ENCODE measurements at regions not wholly inside any gene's neighbourhood (a gene's known extent, or its start where the extent isn't known, plus 50 kb on each side); places are given as distances from the start of the nearest gene placed in this dataset.

DNA sequence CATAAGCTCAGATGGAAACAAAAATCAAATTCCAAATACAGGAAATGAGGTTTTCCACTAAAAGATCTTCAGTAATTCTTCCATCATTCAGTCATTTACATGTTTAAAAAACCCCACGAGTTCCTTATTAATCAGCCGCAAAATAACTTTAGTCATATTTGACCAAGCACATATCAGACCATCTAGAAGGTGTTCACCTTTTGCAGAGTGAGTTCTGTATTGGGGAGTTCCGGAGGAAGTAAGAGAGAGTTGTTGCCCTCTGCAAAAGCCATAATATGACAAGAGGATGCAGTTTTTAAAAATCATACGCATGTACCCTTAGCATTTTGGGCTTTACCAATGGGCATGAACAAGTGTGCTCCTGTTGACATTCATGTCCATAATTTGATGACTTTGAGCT is 61.6 kb downstream of the CCR1 start:
- no peak for DNase-seq

DNA sequence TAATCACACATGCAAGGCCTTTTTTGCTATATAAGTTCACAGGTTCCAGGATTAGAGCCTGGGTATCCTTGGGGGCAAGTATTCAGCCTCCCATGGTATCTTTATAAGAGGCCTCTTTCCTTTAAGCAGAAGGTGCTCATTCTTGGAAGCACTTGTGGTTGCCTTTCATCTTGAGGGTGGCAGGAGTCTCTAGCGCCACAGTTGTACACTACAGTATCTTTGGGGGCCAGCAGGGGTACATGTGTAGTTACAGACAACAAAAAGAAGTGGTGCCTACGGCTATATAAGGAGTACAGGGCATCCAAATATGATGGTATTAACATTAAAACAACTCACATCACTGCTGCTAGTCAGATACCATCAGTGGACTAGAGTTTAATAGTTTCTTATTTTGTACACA is 62.1 kb downstream of the CCR1 start:
- no peak for DNase-seq

DNA sequence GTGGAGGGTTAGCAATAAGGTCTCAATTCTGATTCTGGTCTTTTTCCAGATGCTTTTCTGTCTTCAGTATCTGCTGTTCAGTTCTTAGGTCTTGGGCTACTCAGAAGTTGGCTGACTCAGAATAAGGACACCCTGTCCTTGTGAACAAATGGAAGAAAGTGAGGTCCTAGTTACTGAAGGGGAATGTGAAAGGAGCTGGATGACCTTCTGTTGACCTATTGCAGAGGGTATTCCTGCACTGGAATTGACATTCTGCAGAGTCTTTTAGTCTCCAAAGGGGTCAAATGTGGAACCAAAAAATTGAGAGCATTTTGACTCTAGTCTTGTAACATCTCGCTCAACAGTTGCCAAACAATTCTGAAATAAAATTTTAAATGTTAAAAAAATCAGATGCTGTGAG is 63.0 kb downstream of the CCR1 start:
- no peak for DNase-seq

GRCh38 chr3:46143951-46144473 is 64.1 kb downstream of the CCR1 start:
- DNase-seq = no peak

- DNase-seq = no peak
Observed at GRCh38 chr3:46141813-46142212, 66.3 kb downstream of the CCR1 start.

DNA sequence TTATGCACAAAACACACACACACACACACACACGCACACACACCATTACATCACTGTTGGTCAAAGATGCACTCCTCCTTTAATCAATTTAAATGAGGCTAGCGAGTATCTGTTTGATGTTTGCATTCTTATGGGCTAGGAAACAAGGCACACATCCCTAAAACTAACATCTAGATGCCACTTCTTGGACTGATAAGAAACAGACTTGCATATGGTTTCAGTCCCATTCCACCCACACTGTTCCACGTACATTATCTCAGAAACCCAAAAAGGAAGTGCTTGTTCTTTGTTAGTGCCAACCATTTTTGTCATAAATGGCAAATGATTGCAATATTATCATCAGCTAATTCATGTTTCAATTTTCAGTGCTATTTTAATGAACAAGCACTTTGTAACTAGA is 69.5 kb downstream of the CCR1 start:
- no peak for DNase-seq

GRCh38 chr3:46135475-46135874 is 72.6 kb downstream of the CCR1 start:
- DNase-seq = no peak

- no peak for DNase-seq
Observed at GRCh38 chr3:46133285-46133684, 74.8 kb downstream of the CCR1 start.

DNA sequence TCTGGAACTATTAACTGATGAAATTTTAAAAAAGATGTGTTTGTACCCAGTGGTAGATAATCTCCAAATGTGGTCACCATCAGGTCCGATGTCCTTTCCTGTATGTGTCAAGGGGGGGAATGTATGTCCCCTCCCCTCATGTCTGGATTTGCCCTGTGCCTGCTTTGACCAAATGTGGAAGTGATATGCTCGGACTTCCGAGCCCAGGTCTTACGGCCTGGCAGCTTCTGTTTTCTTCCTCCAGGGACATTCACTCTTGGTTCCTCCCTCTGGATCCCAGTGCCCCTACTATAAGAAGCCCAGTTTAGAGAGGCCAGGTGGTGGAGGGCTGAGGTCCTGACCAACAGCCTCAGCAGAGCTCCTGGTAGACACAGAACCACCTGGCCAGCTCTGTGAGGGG is 75.5 kb downstream of the CCR1 start:
- DNase-seq = no peak

- DNase-seq = no peak
Observed at GRCh38 chr3:46131884-46132450, 76.1 kb downstream of the CCR1 start.

DNA sequence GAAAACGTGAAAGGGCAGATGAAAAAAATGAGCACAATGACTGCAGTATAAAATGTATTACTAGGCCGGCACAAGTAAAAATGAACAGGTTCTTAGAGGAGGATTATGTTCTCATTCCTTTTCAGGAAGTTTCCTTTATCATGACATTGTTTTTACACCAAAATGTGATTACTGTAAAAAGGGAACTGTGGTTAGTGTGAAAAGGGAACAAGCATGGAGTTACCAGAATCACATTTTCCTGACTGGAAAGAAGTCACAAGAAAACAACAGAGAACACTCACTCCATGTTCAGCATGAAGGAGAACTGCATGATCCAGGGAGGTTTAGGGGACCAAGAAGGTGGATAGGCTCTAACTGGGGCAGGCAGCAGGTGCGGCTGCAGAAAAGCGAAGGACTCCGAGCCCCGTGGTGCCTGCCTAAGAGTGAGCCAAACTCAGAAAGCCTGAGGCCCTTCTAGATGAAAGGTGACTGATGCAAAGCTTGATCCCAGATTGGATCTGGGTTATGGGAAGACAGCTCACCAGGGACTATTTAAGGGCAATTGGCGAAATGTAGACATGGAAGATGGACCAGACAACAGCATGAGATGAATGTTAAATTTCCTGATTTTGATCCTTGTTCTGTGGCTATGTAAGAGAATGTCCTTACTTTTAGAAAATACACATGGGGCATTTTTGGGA is 77.3 kb downstream of the CCR1 start:
- DNase-seq = no peak

GRCh38 chr3:46129588-46130272 is 78.4 kb downstream of the CCR1 start:
- DNase-seq = no peak

GRCh38 chr3:46127503-46127902 is 80.6 kb downstream of the CCR1 start:
- DNase-seq = no peak

DNA sequence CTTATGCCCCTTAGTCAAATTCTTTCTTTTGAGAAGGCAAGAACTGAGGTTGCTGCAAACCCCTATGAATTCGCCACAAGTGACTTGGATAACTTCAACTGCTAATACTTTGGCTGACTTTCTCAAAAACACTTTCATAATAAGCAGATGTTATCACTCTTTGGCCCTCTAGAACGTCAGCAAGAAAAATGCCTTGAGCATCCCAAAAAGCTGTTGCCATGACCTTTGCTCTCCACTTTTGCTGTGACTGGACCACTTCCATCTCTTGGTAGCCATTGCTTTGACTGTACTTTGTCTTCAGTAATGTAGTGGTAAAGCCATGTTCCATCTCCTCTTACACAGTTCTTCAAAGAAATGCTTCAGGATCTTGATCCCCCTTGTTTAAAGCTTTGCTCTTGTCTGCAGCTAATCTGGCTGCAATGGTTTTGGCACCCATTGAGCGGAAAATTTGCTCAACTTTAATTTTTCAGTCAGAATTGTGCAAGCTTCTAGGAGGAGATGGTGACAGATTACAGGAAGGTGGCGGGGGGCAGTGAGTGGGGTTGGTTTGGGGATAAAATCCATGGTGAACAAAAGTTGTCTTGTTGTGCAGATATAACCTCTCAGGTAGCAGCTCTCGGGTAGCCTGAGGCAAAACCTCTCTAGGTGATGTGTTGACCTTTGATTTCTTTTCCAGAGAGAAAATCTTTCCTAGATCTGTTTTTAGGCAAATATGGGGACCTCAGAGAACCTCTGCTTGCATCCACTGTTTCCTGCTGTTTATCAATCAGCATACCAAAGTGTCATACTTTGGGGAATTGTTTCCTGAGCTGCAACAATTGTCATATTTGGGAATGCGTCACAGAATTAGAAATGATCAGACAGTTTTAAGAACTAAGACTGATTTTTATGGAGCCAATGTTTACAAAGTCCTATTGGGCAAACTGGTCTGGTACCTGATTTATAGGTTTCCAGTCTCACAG is 83.6 kb downstream of the CCR1 start:
- no peak for DNase-seq

GRCh38 chr3:46123646-46124045 is 84.5 kb downstream of the CCR1 start:
- no peak for DNase-seq

DNA sequence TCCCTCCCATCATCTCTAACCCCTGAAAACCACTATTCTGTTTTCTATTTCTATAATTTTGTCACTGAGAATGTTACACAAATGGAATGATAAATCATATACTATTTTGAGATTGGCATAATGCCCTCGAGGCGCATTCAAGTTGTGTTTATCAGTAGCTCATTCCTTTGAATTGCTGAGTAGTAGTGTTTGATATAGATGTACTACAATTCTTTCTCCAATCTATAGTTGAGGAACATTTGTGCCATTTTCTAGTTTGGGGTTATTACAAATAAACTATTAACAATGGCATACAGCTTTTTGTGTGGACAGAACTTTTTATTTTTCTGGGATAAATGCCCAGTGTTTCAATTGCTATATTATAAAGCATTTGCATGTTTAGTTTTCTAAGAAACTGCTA is 86.0 kb downstream of the CCR1 start:
- DNase-seq = no peak

- DNase-seq = no peak
Observed at GRCh38 chr3:46120983-46121382, 87.1 kb downstream of the CCR1 start.

DNA sequence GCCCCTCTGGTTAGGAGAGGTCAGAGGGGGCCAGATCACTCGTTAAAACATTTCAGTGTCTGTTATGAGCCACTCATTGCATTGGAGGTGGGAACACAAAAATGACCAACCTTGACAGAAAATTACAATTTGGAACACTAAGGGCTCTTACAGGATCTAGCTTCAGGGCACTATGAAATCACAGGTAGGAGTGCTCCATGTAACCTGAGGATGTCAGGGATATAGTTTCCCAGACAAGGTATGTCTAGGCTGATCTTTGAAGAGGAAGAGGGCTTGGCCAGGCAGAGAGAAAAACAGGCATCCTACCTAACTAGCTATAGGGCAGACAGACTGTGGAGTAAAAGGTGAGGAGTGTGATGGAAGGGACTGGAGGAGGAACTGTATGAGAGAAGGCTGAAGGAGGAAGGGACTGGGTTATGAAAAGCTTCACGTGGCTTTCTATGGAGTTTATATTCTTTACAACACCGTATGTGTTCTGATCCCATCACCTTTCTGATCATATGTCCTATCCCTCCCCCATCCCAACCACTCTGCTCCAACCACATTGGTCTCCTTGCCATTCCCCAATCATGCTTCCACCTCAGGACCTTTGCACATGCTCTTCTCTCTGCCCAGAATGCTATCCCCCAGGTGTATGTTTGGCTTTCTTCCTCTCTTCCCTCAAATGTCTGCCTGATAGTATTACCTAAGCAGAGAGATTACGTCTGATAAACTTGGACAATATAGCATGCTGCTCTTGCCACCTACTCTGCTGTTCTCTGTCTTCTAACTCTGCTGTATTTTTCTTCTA is 88.2 kb downstream of the CCR1 start:
- no peak for DNase-seq

DNA sequence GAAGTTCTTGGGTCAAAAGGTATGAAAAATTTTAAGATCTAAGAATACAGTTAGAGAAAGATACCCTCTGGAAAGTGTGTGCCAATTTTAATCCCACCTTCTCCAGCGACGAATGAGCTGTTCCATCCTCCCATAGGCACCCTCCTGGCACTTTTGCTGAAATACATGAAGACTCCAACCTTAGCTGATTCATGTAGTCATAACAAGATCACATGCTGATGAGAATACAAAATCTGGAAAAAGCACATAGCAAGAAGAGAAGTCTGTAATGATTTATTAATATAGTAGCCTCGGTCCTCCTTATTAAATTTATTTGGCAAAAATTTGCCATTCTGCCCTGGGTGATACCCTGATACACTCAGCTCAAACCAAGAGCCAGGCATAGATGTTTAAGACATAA is 88.9 kb downstream of the CCR1 start:
- DNase-seq = no peak

DNA sequence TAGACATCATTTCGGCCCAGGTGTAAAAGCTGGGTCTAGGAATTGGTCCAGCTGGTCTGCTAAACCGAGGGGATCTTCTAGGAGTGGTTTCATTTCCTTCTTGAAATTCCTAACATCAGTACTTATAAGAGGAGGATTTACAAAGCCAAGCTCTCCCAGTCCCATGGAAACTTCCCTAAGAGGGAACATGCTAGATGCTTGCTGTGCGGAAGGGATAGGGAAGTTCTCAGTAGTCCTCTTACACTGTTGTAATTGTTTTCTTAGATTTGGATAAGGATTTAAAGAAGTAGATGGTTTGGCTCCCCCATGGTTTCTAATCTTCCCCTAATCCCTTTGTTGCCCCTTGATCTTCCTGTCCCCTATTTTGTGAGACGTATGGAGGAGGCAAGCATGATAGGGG is 89.7 kb upstream of the XCR1 start:
- DNase-seq = no peak

GRCh38 chr3:46114323-46114988 is 87.2 kb upstream of the XCR1 start:
- DNase-seq = no peak

GRCh38 chr3:46113608-46114007 is 86.3 kb upstream of the XCR1 start:
- DNase-seq = no peak

All from NCI-H510A treated with DMSO at 0.1 percent for 48 hours (cell line).